ENCODE measurements at regions not wholly inside any gene's neighbourhood (a gene's known extent, or its start where the extent isn't known, plus 50 kb on each side); places are given as distances from the start of the nearest gene placed in this dataset.

DNA sequence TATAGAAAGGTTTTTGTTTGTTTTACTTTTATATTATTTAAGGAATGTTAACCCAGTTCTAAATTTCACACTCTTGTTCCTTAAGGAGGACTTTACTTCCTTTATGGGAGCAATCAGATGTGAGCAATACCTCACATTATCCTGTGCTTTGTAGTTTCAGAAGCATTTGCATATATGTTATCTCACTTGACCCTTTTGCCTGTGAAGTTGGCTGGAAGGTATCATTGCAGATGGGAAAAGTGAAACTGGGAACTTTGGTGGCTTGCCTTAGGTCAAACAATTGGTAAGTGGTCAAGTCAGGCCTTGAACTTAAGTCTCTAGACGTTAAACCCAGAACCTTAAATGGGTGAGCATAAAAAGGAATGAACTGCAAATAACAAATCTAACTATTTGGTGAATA, 90.6 kb downstream of the AREG start:
- Mint-ChIP-seq H3K4me1 (no peaks in the 10 kb centered on the region; the same call in 1 of the 2 replicates), H3K27me3 (ENCODE audit: low read depth) (no peaks in the 10 kb centered on the region), H3K4me3 (no peak overlapping the region), H3K27ac (no peak overlapping the region), H3K9me3 (no peaks in the 10 kb centered on the region), H3K36me3 (no peaks in the 10 kb centered on the region)
- TF ChIP-seq FOXK1 (CRISPR knock-in tag; IDR thresholded peaks at IDR 0.05) = no peak
- TF ChIP-seq ESRRA (CRISPR knock-in tag; IDR thresholded peaks at IDR 0.05; ENCODE audit: borderline replicate concordance) = no peak
- DNase-seq (ENCODE audit: low spot score) (no peak), ATAC-seq (no peak)
- ChIA-PET CTCF (interaction anchor here (1.0 kb wide), 1 partner anchor 215 kb away, joined by 3 read pairs; no protein-coding TSS in a partner anchor), POLR2A (no interaction called here)

- ATAC-seq (no peak), DNase-seq (ENCODE audit: low spot score) (no peak)
- Mint-ChIP-seq H3K9me3 (no peaks in the 10 kb centered on the region), H3K36me3 (no peaks in the 10 kb centered on the region), H3K27ac (no peak overlapping the region), H3K27me3 (ENCODE audit: low read depth) (no peaks in the 10 kb centered on the region), H3K4me3 (no peak overlapping the region), H3K4me1 (no peaks in the 10 kb centered on the region; the same call in 1 of the 2 replicates)
- CTCF ChIA-PET = no interaction called here
- TF ChIP-seq CTCF (IDR thresholded peaks at IDR 0.05) (no peak), ZBTB21 (CRISPR knock-in tag; IDR thresholded peaks at IDR 0.05; ENCODE audit: borderline replicate concordance) (no peak), ATF3 (CRISPR knock-in tag; conservative IDR thresholded peaks at IDR 0.05) (no peak), NFYB (CRISPR knock-in tag; conservative IDR thresholded peaks at IDR 0.05; ENCODE audit: low read depth) (no peak), ATF6 (CRISPR knock-in tag; IDR thresholded peaks at IDR 0.05) (no peak)
- TF ChIP-seq, protein P1, sequence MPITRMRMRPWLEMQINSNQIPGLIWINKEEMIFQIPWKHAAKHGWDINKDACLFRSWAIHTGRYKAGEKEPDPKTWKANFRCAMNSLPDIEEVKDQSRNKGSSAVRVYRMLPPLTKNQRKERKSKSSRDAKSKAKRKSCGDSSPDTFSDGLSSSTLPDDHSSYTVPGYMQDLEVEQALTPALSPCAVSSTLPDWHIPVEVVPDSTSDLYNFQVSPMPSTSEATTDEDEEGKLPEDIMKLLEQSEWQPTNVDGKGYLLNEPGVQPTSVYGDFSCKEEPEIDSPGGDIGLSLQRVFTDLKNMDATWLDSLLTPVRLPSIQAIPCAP (CRISPR knock-in tag; IDR thresholded peaks at IDR 0.05) = no peak
- TF ChIP-seq, protein P2, sequence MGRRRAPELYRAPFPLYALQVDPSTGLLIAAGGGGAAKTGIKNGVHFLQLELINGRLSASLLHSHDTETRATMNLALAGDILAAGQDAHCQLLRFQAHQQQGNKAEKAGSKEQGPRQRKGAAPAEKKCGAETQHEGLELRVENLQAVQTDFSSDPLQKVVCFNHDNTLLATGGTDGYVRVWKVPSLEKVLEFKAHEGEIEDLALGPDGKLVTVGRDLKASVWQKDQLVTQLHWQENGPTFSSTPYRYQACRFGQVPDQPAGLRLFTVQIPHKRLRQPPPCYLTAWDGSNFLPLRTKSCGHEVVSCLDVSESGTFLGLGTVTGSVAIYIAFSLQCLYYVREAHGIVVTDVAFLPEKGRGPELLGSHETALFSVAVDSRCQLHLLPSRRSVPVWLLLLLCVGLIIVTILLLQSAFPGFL (CRISPR knock-in tag; IDR thresholded peaks at IDR 0.05; ENCODE audit: borderline replicate concordance) = no peak
- POLR2A ChIA-PET = no interaction called here
These were observed 91.6 kb downstream of the AREG start for GRCh38 chr4:74536557-74536956.

DNA sequence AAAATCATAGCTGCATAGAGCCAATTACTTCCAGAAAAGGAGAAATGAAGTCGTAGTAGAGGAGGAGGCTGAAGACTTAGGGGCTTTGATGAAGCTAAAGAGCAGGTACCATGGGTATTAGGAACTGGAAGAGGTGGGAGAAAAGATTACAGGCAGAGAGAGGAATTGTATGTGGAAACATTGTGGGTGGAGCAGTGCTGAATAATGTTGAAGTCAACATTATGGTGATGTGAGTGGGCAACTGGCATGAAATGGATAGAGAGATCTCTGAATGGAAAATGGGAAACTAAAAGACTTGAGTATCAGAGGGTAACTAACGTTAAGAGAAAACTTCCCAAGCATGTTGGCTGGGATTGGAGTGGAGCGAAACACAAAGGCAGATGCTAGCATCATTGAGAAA, 92.5 kb downstream of the AREG start:
- ChIA-PET CTCF (no interaction called here), POLR2A (no interaction called here)
- ATAC-seq (no peak), DNase-seq (ENCODE audit: low spot score) (no peak)
- no peaks in the 10 kb centered on the region for H3K36me3 Mint-ChIP-seq
- H3K27ac Mint-ChIP-seq = no peak overlapping the region; the same call in 1 of the 2 replicates
- H3K27me3 Mint-ChIP-seq (ENCODE audit: low read depth) = no peaks in the 10 kb centered on the region
- TF ChIP-seq SP1 (CRISPR knock-in tag; conservative IDR thresholded peaks at IDR 0.05) (no peak), FOXK1 (CRISPR knock-in tag; IDR thresholded peaks at IDR 0.05) (no peak), ERG (CRISPR knock-in tag; IDR thresholded peaks at IDR 0.05) (no peak), NR3C1 (CRISPR knock-in tag; conservative IDR thresholded peaks at IDR 0.05; ENCODE audit: low read depth) (no peak), ATF1 (CRISPR knock-in tag; IDR thresholded peaks at IDR 0.05) (no peak), ZNF416 (CRISPR knock-in tag; IDR thresholded peaks at IDR 0.05) (no peak)
- TF ChIP-seq, protein P3, sequence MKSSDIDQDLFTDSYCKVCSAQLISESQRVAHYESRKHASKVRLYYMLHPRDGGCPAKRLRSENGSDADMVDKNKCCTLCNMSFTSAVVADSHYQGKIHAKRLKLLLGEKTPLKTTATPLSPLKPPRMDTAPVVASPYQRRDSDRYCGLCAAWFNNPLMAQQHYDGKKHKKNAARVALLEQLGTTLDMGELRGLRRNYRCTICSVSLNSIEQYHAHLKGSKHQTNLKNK (CRISPR knock-in tag; IDR thresholded peaks at IDR 0.05) = no peak
- H3K9me3 Mint-ChIP-seq = no peaks in the 10 kb centered on the region
- H3K4me1 Mint-ChIP-seq = no peaks in the 10 kb centered on the region; the same call in none of the 2 replicates
- no peak overlapping the region for H3K4me3 Mint-ChIP-seq
